ENCODE measurements at regions not wholly inside any gene's neighbourhood (a gene's known extent, or its start where the extent isn't known, plus 50 kb on each side); places are given as distances from the start of the nearest gene placed in this dataset.

- peak; percentile 52 for DNase-seq (ENCODE audit: low read depth)
- TF ChIP-seq CTCF (conservative IDR thresholded peaks at IDR 0.05; ENCODE audit: control insufficient read depth, insufficient read depth, low read depth, low read length): no peak
- no peak overlapping the region for H3K4me3 ChIP-seq (ENCODE audit: control insufficient read depth, low read depth, low read length)
Measured at GRCh38 chr5:178786859-178787499, 56.5 kb upstream of the ZNF354A start.

GRCh38 chr5:178786417-178786816 lies 56.0 kb upstream of the ZNF354A start:
- H3K4me3 ChIP-seq (ENCODE audit: control insufficient read depth, low read depth, low read length): no peak overlapping the region
- no peak for TF ChIP-seq CTCF (conservative IDR thresholded peaks at IDR 0.05; ENCODE audit: control insufficient read depth, insufficient read depth, low read depth, low read length)
- no peak for DNase-seq (ENCODE audit: low read depth)

GRCh38 chr5:178785999-178786398 lies 55.5 kb upstream of the ZNF354A start:
- peak; percentile 24 for DNase-seq (ENCODE audit: low read depth)
- no peak overlapping the region for H3K4me3 ChIP-seq (ENCODE audit: control insufficient read depth, low read depth, low read length)
- TF ChIP-seq CTCF (conservative IDR thresholded peaks at IDR 0.05; ENCODE audit: control insufficient read depth, insufficient read depth, low read depth, low read length): no peak

- no peak overlapping the region for H3K4me3 ChIP-seq (ENCODE audit: control insufficient read depth, low read depth, low read length)
- TF ChIP-seq CTCF (conservative IDR thresholded peaks at IDR 0.05; ENCODE audit: control insufficient read depth, insufficient read depth, low read depth, low read length): no peak
- DNase-seq (ENCODE audit: low read depth): no peak
Measured at GRCh38 chr5:178784391-178784790, 53.9 kb upstream of the ZNF354A start.

- no peak overlapping the region for H3K4me3 ChIP-seq (ENCODE audit: control insufficient read depth, low read depth, low read length)
- TF ChIP-seq CTCF (conservative IDR thresholded peaks at IDR 0.05; ENCODE audit: control insufficient read depth, insufficient read depth, low read depth, low read length): no peak
- DNase-seq (ENCODE audit: low read depth): no peak
Measured at GRCh38 chr5:178781936-178782335, 51.5 kb upstream of the ZNF354A start.

GRCh38 chr5:178780581-178781498 lies 50.4 kb upstream of the ZNF354A start:
- no peak for DNase-seq (ENCODE audit: low read depth)
- no peak overlapping the region for H3K4me3 ChIP-seq (ENCODE audit: control insufficient read depth, low read depth, low read length)
- TF ChIP-seq CTCF (conservative IDR thresholded peaks at IDR 0.05; ENCODE audit: control insufficient read depth, insufficient read depth, low read depth, low read length): no peak
